IgD-negative memory B cell (primary cell): ENCODE measurements at regions not wholly inside any gene's neighbourhood (a gene's known extent, or its start where the extent isn't known, plus 50 kb on each side); places are given as distances from the start of the nearest gene placed in this dataset.

Source experiments
- H3K27ac Mint-ChIP-seq, 3 donors: one replicate each; pipeline ENCODE4 v1.8.0; 2020 to 2022; ENCODE audit warnings: mild to moderate bottlenecking in 3 of 3, mixed read lengths in 3 of 3, moderate library complexity in 1 of 3
- H3K27me3 Mint-ChIP-seq: one replicate; pipeline ENCODE4 v1.8.0; 2021; ENCODE audit warnings: mixed read lengths
- H3K36me3 Mint-ChIP-seq: one replicate; pipeline ENCODE4 v1.8.0; 2020; ENCODE audit warnings: mild to moderate bottlenecking, mixed read lengths
- H3K4me1 Mint-ChIP-seq, 3 donors: one replicate each; pipeline ENCODE4 v1.8.0; 2020 to 2022; ENCODE audit warnings: mixed read lengths in 3 of 3, mild to moderate bottlenecking in 1 of 3
- H3K4me3 Mint-ChIP-seq, 4 donors: one replicate each; pipeline ENCODE4 v1.8.0; 2020 to 2022; ENCODE audit warnings: mild to moderate bottlenecking in 4 of 4, mixed read lengths in 4 of 4, moderate library complexity in 3 of 4
- H3K9me3 Mint-ChIP-seq, 3 donors: one replicate each; pipeline ENCODE4 v1.8.0; 2020 to 2021; ENCODE audit warnings: mixed read lengths in 3 of 3, mild to moderate bottlenecking in 1 of 3

DNA sequence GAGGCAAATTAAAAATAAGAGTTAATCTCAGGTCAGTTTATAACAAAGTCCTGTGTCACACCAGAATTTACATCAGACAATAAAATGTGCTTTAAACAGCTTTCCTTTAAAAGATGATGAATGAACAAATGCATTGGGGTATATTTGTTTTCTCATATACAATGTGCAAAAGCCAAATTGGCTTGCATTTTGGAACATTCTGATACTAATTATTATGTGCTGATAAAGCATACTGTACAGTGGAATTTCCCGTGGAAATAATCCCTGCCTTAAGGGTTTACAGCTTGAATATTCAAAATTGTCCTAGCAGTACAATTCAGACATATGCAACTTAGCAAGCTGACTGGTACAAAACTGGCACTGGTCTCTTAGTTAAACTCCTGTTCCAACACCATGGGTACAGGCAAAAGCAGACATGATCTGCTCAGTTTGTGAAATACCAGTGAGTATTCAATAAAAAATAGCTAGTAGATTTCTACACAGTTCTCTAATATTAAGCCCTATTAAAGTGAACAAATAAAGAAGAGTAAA is 373.4 kb downstream of the SLITRK1 start:
- Mint-ChIP-seq H3K4me3 (no peak overlapping the region), H3K27ac (no peak overlapping the region), H3K4me1 (no peaks in the 10 kb centered on the region), H3K36me3 (no peaks in the 10 kb centered on the region), H3K9me3 (peaks cover under 1 to 4% (median 2%) of the 10 kb centered on the region in 3 donors), H3K27me3 (no peaks in the 10 kb centered on the region)

GRCh38 chr13:83503424-83503823 is 378.9 kb downstream of the SLITRK1 start:
- no peak overlapping the region for H3K4me3 Mint-ChIP-seq
- H3K27me3 Mint-ChIP-seq: no peaks in the 10 kb centered on the region
- H3K36me3 Mint-ChIP-seq: no peaks in the 10 kb centered on the region
- no peaks in the 10 kb centered on the region for H3K4me1 Mint-ChIP-seq
- H3K9me3 Mint-ChIP-seq: peaks cover 4 to 13% (median 6%) of the 10 kb centered on the region in 3 donors
- no peak overlapping the region for H3K27ac Mint-ChIP-seq

- H3K27ac Mint-ChIP-seq: no peak overlapping the region
- no peaks in the 10 kb centered on the region for H3K27me3 Mint-ChIP-seq
- no peak overlapping the region for H3K4me3 Mint-ChIP-seq
- peaks cover 6 to 9% (median 7%) of the 10 kb centered on the region in 3 donors for H3K9me3 Mint-ChIP-seq
- H3K36me3 Mint-ChIP-seq: no peaks in the 10 kb centered on the region
- no peaks in the 10 kb centered on the region for H3K4me1 Mint-ChIP-seq
These were observed 383.0 kb downstream of the SLITRK1 start for GRCh38 chr13:83499286-83499685.

DNA sequence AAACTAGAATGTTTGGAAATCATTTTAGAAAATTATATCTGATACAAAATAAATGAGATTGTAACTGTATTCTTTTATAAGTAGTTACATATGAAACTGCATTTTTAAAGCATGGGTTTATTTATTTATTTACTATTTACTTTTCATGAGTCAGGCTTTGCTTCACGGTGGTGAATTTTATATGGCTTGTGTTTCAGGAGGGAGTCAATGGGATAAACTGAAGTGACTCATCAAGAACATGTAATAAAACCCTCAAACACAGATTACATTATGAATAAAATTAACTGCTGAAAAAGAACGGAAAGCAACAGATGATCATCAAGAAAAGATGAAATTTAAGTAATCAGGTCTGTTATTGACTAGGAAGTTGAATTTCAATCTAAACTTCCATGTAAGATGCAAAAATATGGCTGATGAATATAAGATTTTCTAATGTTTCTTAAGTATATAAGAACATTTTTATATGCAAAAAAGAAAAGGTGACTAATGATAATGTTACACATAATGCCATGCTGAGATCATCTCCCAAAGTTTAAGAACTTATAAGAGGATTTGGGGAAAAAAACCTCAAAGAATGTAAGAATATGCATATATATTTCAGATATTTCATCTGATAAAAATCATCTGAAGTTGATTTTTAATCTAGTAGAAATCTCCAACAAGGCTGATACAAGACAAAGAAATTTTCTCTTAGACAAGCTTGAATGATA is 383.6 kb downstream of the SLITRK1 start:
- Mint-ChIP-seq H3K27ac (no peak overlapping the region), H3K4me3 (no peak overlapping the region), H3K4me1 (no peaks in the 10 kb centered on the region), H3K27me3 (no peaks in the 10 kb centered on the region), H3K9me3 (peaks cover 5 to 9% (median 6%) of the 10 kb centered on the region in 3 donors), H3K36me3 (no peaks in the 10 kb centered on the region)

DNA sequence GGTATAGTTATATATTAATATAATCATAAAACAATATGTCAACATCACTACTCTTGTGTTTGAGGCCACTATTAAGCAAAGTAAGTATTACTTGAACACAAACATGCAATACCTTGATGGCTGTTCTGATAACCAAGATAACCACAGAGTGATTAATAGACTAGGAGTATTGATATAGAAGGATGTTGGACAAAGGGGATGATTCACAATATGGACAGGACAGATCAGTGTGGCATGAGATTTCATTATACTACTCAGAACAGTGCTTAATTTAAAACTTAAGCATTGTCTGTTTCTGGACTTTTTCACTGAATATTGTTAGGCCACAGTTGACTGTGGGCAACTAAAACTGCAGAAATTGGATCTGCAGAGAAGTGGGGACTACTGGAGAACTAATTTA is 384.2 kb downstream of the SLITRK1 start:
- H3K27ac Mint-ChIP-seq: no peak overlapping the region
- H3K36me3 Mint-ChIP-seq: no peaks in the 10 kb centered on the region
- H3K27me3 Mint-ChIP-seq: no peaks in the 10 kb centered on the region
- no peaks in the 10 kb centered on the region for H3K4me1 Mint-ChIP-seq
- H3K9me3 Mint-ChIP-seq: peaks cover 5 to 9% (median 6%) of the 10 kb centered on the region in 3 donors
- no peak overlapping the region for H3K4me3 Mint-ChIP-seq

DNA sequence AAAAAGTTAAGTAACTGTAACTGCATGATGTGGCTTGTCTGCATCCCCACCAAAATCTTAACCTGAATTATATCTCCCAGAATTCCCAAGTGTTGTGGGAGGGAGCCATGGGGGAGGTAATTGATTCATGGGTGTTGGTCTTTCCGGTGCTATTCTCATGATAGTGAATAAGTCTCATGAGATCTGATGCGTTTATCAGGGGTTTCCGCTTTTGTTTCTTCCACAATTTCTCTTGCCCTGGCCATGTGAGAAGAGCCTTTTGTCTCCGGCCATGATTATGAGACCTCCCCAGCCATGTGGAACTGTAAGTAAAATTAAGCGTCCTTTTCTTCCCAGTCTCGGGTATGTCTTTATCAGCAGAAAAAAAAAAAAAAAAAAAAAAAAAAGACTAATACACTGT is 385.8 kb downstream of the SLITRK1 start:
- peaks cover 0 to 4% (median 3%) of the 10 kb centered on the region in 3 donors for H3K9me3 Mint-ChIP-seq
- H3K36me3 Mint-ChIP-seq: no peaks in the 10 kb centered on the region

DNA sequence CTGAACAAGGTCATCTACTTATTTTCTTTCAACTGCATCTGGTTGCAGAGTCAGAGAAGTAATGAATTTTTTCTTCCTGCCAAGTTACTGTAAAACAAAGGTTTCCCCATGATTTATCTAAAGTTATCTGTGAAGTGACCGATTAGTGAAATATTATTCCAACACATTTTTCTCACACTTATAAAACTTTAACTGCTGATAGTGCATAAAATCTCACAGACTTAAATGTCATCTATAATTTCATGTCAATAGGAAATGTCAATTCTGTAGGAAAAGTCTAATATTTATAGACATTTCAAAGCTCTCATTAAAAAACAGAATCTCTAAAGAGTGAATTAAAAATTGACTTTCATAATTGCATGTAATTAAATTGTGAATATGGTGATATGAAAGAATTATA is 397.2 kb downstream of the SLITRK1 start:
- Mint-ChIP-seq H3K27me3 (no peaks in the 10 kb centered on the region), H3K4me3 (no peak overlapping the region), H3K4me1 (no peaks in the 10 kb centered on the region), H3K9me3 (peaks cover 2 to 6% (median 4%) of the 10 kb centered on the region in 3 donors), H3K27ac (no peak overlapping the region), H3K36me3 (no peaks in the 10 kb centered on the region)

More for the DNA sequence above, 385.8 kb downstream of the SLITRK1 start:
- H3K4me1 Mint-ChIP-seq: no peaks in the 10 kb centered on the region
- no peak overlapping the region for H3K27ac Mint-ChIP-seq
- no peaks in the 10 kb centered on the region for H3K27me3 Mint-ChIP-seq
- no peak overlapping the region for H3K4me3 Mint-ChIP-seq

DNA sequence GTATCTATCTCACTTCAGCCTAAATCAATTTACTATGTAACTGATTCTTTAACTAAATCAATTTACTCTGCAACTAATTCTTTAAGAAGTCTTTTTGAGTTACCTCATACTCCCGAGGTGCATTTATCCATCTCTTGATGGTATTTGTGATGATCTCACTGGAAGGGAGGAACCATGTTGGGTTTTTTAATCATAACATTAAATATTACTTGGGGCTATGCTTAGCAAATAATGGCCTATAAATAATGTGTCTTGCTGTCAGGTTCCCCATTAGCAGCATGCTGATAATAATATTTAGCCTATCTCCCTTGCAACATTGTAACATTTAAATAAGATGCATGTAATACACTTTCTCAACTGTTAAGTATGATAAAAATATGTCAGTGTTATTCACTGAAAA is 411.3 kb downstream of the SLITRK1 start:
- no peak overlapping the region for H3K27ac Mint-ChIP-seq
- no peaks in the 10 kb centered on the region for H3K27me3 Mint-ChIP-seq
- peaks cover 0 to 29% (median 7%) of the 10 kb centered on the region in 3 donors for H3K9me3 Mint-ChIP-seq
- no peaks in the 10 kb centered on the region for H3K4me1 Mint-ChIP-seq
- no peak overlapping the region for H3K4me3 Mint-ChIP-seq
- H3K36me3 Mint-ChIP-seq: no peaks in the 10 kb centered on the region

DNA sequence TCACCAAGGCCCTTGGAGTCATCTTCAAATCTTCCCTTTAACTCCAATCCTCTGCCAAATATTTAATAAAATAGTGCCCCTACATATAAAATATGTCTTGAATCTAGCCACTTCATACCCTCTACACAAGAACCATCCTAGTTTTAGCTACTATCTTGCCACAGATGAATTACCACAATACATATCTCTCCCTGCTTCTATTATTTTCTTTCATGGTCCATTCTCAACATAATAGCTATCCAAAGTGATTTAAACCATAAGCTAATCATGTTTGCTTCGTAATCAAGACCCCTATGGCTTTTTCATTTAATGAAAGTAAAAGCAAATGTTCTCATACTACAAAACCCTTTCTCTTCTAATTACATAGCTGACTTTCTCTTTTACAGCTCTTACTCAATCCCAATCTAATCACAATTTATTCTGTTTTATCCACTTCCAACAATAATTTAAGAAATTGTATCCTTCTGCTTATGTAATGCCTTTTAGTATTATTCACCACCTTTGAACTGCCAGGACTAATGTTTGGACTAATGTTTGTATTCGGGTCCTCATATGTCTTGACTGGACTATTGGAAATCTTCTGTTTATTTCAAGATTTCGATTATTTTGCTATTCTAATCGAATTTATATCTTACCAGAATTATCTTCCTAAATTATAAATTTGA is 412.0 kb downstream of the SLITRK1 start:
- no peaks in the 10 kb centered on the region for H3K27me3 Mint-ChIP-seq
- H3K9me3 Mint-ChIP-seq: peaks cover 0 to 26% (median 6%) of the 10 kb centered on the region in 3 donors
- H3K36me3 Mint-ChIP-seq: no peaks in the 10 kb centered on the region
- H3K27ac Mint-ChIP-seq: no peak overlapping the region
- no peak overlapping the region for H3K4me3 Mint-ChIP-seq
- H3K4me1 Mint-ChIP-seq: no peaks in the 10 kb centered on the region

DNA sequence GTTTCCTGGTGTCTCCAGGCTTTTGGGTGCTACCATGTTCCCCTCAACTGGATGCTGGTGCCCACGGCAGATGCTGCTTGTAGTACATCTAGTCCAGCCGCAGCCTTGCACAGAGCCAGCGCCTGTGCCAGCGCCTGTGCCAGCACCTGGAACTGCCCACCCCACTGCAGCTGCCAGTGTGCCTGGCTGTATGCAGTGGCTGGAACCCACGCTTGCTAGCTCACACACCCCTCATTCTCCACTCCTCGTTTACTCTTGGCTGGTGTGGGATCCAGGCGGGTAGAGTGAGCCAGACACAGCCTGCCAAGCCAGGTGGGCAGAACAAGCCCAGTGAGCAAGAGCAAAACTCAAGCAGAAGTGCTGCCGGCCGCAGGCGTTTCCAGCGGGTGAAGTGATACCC is 428.6 kb downstream of the SLITRK1 start:
- H3K36me3 Mint-ChIP-seq: no peaks in the 10 kb centered on the region
- no peaks in the 10 kb centered on the region for H3K4me1 Mint-ChIP-seq
- no peak overlapping the region for H3K27ac Mint-ChIP-seq
- peaks cover 3 to 5% (median 4%) of the 10 kb centered on the region in 3 donors for H3K9me3 Mint-ChIP-seq
- no peak overlapping the region for H3K4me3 Mint-ChIP-seq
- H3K27me3 Mint-ChIP-seq: no peaks in the 10 kb centered on the region

GRCh38 chr13:83453300-83453699 is 429.0 kb downstream of the SLITRK1 start:
- no peak overlapping the region for H3K4me3 Mint-ChIP-seq
- H3K27me3 Mint-ChIP-seq: no peaks in the 10 kb centered on the region
- no peaks in the 10 kb centered on the region for H3K4me1 Mint-ChIP-seq
- H3K27ac Mint-ChIP-seq: no peak overlapping the region
- H3K36me3 Mint-ChIP-seq: no peaks in the 10 kb centered on the region
- H3K9me3 Mint-ChIP-seq: peaks cover 3 to 5% (median 4%) of the 10 kb centered on the region in 3 donors

DNA sequence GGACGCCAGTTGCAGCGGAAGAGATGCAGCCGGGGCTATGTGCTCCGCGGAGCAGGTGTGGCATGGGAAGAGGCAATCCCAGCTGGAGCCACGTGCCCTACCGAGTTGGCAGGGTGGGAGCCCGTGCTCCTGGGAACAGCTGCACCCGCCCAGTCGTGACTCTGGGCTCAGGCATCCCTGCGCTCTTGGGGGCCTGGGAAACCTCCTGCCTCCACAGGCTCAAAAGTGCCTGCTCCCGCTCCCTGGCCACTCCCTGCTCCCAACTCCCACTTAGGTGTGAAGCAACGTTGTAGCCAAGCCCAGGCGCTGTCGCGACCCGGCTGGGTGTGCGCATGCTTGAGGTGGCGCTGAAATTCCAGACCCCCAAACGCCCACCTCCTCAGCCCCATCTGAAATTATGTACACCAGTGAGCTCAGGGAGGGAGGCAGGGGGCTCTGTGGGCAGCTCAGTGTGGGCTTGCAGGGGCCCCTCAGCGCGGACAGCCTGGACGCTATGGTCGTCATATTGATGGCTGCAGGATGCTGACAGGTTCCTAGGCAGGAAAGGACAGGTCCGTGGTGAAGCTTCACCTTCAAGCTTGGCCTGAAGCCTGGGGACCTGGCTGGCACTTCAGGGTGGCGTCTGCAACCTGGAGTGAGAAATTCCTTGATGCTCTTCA is 429.9 kb downstream of the SLITRK1 start:
- no peaks in the 10 kb centered on the region for H3K27me3 Mint-ChIP-seq
- H3K27ac Mint-ChIP-seq: no peak overlapping the region
- H3K9me3 Mint-ChIP-seq: peaks cover 3 to 5% (median 3%) of the 10 kb centered on the region in 3 donors
- H3K4me1 Mint-ChIP-seq: no peaks in the 10 kb centered on the region
- no peak overlapping the region for H3K4me3 Mint-ChIP-seq
- no peaks in the 10 kb centered on the region for H3K36me3 Mint-ChIP-seq

DNA sequence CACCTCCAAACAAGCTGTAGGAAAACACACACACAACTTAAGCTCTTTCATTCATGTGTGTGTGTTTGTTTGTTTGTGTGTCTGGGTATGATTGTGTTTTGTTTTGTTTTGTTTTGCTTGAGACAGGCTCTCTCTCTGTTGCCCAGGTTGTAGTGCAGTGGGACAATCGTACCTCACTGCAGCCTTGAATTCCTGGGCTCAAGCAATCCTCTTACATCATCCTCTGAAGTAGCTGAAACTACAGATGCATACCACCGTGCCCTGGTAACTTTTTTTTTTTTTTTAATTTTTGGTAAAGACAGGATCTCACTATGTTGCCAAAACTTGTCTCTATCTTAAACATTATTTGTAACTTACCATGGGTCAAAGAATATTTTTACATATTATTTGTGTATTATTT is 431.7 kb downstream of the SLITRK1 start:
- Mint-ChIP-seq H3K4me3 (no peak overlapping the region), H3K36me3 (no peaks in the 10 kb centered on the region), H3K9me3 (peaks cover 2 to 8% (median 6%) of the 10 kb centered on the region in 3 donors), H3K27me3 (no peaks in the 10 kb centered on the region), H3K27ac (no peak overlapping the region), H3K4me1 (no peaks in the 10 kb centered on the region)

DNA sequence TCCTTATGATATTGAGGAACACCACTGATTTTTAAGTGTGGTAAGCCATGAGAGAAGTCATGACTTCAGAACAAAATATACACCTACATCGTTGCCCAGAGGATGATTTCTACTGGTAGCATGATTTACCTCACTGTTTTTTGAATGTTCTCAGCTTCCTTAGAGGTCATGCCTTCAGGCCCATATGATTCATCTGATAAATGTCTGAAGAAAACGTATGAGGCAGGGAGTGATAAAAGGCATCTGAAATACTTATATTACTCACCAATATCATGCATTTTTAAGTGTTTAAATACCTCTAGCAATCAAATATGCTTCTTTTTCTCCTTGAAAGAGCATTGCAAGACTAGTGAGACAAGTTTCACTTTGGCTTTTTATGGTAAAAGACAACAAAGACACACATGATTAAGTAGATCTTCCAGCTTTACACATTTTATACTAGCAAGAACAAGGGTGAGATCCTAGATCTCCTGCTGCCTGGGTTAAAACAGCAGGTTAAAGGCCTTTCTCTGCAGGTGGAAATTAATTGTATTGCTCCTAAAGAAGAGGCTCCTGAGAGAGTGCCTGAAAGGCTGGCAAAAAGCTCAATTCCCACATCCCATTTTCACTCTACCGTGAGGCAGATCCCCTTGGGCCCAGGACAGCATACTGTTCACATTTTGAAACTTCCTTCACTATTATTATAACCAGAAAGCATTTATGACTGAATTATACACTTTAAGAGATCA is 432.4 kb downstream of the SLITRK1 start:
- Mint-ChIP-seq H3K27ac (no peak overlapping the region), H3K27me3 (no peaks in the 10 kb centered on the region), H3K9me3 (peaks cover 2 to 10% (median 8%) of the 10 kb centered on the region in 3 donors), H3K4me1 (no peaks in the 10 kb centered on the region), H3K4me3 (no peak overlapping the region), H3K36me3 (no peaks in the 10 kb centered on the region)

DNA sequence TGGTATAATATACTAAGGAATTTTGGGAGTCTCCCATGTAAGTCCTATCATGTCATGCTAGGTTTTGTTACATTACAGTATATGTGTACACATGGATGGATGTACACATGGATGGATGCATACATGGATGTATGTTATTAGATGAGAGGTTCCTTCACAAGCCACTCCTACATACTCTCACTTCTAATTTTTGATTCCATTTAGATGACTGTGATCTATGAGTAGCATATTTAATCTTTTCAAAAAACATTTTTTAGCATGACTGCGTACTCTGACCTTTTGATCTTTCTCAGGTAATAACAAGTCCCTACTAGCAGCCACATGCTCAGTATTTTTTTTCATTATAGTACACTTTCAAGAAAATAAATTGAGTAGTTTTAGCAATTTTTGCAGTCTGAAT is 441.8 kb downstream of the SLITRK1 start:
- no peaks in the 10 kb centered on the region for H3K36me3 Mint-ChIP-seq
- peaks cover 2 to 14% (median 6%) of the 10 kb centered on the region in 3 donors for H3K9me3 Mint-ChIP-seq
- no peaks in the 10 kb centered on the region for H3K27me3 Mint-ChIP-seq
- H3K4me1 Mint-ChIP-seq: no peaks in the 10 kb centered on the region
- H3K4me3 Mint-ChIP-seq: no peak overlapping the region
- H3K27ac Mint-ChIP-seq: no peak overlapping the region
